ENCODE measurements at regions not wholly inside any gene's neighbourhood (a gene's known extent, or its start where the extent isn't known, plus 50 kb on each side); places are given as distances from the start of the nearest gene placed in this dataset.

DNA sequence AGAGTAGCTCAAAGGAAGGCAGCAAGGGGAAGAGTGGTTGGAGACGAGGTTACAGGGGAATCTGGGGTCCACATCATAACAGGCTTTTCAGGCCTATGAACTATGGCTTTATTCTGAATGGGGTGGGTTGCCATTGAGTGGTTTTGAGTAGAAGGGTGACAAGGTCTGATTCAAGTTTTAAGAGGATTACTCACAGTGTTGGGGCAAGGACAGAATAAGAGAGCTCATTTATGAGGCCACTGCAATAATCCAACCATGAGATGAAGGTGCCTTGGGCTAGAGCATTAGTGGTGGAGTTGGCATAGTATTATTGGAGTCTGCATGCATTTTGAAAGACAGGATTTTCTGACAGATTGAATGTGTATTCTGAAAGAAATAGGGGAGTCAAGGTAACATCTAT lies 315.9 kb downstream of the RNF144A start:
- TF ChIP-seq, protein P1, sequence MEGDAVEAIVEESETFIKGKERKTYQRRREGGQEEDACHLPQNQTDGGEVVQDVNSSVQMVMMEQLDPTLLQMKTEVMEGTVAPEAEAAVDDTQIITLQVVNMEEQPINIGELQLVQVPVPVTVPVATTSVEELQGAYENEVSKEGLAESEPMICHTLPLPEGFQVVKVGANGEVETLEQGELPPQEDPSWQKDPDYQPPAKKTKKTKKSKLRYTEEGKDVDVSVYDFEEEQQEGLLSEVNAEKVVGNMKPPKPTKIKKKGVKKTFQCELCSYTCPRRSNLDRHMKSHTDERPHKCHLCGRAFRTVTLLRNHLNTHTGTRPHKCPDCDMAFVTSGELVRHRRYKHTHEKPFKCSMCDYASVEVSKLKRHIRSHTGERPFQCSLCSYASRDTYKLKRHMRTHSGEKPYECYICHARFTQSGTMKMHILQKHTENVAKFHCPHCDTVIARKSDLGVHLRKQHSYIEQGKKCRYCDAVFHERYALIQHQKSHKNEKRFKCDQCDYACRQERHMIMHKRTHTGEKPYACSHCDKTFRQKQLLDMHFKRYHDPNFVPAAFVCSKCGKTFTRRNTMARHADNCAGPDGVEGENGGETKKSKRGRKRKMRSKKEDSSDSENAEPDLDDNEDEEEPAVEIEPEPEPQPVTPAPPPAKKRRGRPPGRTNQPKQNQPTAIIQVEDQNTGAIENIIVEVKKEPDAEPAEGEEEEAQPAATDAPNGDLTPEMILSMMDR (IDR thresholded peaks at IDR 0.05): no peak
- TF ChIP-seq POLR2A (IDR thresholded peaks at IDR 0.05): no peak

Data from heart left ventricle (tissue), 13 donors.